Effector memory CD8-positive, alpha-beta T cell (primary cell): ENCODE measurements at regions not wholly inside any gene's neighbourhood (a gene's known extent, or its start where the extent isn't known, plus 50 kb on each side); places are given as distances from the start of the nearest gene placed in this dataset.
"Not testable (repeated sequence)": the region's sequence is repeated elsewhere in the genome, so short reads cannot be mapped to it uniquely, and the experiment has no call there.

Experiments
- ATAC-seq: fragments of 150-1000 bp; cut with Tn5 transposase; replicated peaks from 2 replicates; pipeline ENCODE4 v1.10.0; 2021; ENCODE audit warnings: mild to moderate bottlenecking, moderate library complexity
- DNase-seq, 3 experiments: peaks; one replicate each; pipeline ENCODE4 v3.0.0; 2021
- H3K27ac Mint-ChIP-seq, 2 donors: one replicate each; pipeline ENCODE4 v1.8.0; 2022; ENCODE audit warnings: mild to moderate bottlenecking in 2 of 2, mixed read lengths in 2 of 2, moderate library complexity in 2 of 2
- H3K27me3 Mint-ChIP-seq, 2 donors: one replicate each; pipeline ENCODE4 v1.8.0; 2022; ENCODE audit warnings: mixed read lengths in 2 of 2
- H3K36me3 Mint-ChIP-seq: one replicate; pipeline ENCODE4 v1.8.0; 2022; ENCODE audit warnings: mild to moderate bottlenecking, moderate library complexity, mixed read lengths; ENCODE audit not compliant: insufficient read depth
- H3K4me1 Mint-ChIP-seq, 2 donors: one replicate each; pipeline ENCODE4 v1.8.0; 2022; ENCODE audit warnings: low read depth in 2 of 2, mixed read lengths in 2 of 2
- H3K4me3 Mint-ChIP-seq, 2 donors: one replicate each; pipeline ENCODE4 v1.8.0; 2022; ENCODE audit warnings: mild to moderate bottlenecking in 2 of 2, mixed read lengths in 2 of 2, moderate library complexity in 2 of 2
- H3K9me3 Mint-ChIP-seq, 2 donors: one replicate each; pipeline ENCODE4 v1.8.0; 2022; ENCODE audit warnings: mixed read lengths in 2 of 2

DNA sequence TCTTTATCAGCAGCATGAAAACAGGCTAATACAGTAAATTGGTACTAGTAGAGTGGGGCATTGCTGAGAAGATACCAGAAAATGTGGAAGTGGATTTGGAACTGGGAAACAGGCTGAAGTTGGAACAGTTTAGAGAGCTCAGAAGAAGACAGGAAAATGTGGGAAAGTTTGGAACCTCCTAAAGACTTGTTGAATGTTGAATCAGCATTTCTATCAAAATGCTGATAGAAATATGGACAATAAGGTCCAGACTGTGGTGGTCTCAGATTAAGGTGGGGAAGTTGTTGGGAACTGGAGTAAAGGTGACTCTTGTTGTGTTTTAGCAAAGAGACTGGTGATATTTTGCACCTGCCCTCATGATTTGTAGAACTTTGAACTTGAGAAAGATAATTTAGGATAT lies 231.2 kb upstream of the KCND2 start:
- Mint-ChIP-seq H3K27me3 (no peaks in the 10 kb centered on the region), H3K36me3 (no peaks in the 10 kb centered on the region), H3K27ac (no peak overlapping the region), H3K4me1 (no peaks in the 10 kb centered on the region), H3K4me3 (no peak overlapping the region), H3K9me3 (peaks cover 23 to 46% of the 10 kb centered on the region in 2 donors)
- ATAC-seq (no peak), DNase-seq (no peak)

DNA sequence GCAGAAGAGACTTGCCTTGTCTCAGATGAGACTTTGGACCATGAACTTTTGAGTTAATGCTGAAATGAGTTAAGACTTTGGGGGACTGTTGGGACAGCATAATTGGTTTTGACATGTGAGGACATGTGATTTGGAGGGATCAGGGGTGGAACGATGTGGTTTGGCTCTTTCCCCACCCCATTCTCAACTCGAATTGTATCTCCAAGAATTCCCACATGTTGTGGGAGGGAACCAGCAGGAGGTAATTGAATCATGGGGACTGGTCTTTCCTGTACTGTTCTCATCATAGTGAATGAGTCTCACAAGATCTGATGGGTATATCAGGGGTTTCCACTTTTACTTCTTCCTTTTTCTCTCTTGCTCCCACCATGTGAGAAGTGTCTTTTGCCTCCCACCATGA lies 229.7 kb upstream of the KCND2 start:
- Mint-ChIP-seq H3K4me1 (no peaks in the 10 kb centered on the region), H3K27me3 (no peaks in the 10 kb centered on the region)

DNA sequence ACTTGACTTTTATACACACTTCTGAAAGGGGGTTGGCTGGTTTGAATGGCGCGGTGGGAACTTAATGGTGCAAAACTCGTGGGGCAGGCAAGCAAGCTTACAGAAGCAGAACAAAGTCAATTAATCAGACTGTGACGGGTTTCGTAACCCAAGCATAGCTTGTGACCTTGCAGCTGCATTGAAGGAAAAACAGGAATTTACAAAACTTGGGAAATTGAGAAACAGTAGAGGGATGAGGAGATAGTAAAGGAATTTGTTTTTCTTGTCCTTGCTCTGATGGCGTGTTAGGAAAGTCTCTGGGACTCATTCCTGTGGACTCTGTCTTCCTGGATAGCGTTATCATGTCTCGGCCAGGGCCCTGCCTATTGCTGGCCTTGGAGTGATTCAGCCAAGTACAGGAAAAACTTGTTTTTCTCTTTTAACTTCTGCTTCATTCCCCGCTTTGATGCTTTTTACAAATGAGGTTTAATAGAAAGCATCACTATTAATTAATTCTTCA lies 220.0 kb upstream of the KCND2 start:
- no peak overlapping the region for H3K4me3 Mint-ChIP-seq
- ATAC-seq (no peak), DNase-seq (no peak)
- no peaks in the 10 kb centered on the region for H3K36me3 Mint-ChIP-seq
- H3K4me1 Mint-ChIP-seq: no peaks in the 10 kb centered on the region
- H3K27me3 Mint-ChIP-seq: no peaks in the 10 kb centered on the region
- H3K27ac Mint-ChIP-seq: no peak overlapping the region
- H3K9me3 Mint-ChIP-seq: peaks cover 5 to 10% of the 10 kb centered on the region in 2 donors

More for the DNA sequence above, 229.7 kb upstream of the KCND2 start:
- DNase-seq (no peak), ATAC-seq (no peak)
- Mint-ChIP-seq H3K4me3 (no peak overlapping the region), H3K9me3 (peaks cover 14 to 36% of the 10 kb centered on the region in 2 donors), H3K36me3 (no peaks in the 10 kb centered on the region), H3K27ac (no peak overlapping the region)

DNA sequence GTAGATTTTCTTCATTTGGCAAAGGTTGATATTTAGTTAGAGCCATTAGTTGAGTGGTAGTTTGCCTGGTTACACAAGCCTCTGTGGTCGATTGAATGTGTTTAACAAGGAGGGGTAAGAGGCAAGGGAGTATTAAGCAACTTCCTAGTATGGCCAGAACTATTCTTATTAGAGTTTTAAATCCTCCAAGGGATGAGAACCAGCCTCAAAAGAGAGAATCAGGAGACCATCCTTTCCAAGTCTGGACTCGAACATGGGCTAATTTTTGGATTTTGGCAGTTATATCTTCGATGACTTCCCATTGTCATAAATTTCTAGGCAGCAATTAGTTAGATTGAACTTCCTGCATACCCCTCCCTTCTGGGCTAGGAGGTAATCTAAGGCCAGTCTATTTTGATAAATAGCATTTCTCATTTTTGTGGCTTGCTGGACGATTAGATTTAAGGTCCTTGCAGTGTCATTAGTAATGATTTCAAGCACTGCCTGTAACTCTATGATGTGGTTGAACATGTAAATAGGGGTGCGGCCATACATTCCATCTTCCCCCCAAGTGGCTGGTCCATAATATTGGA lies 219.5 kb upstream of the KCND2 start:
- Mint-ChIP-seq H3K36me3 (no peaks in the 10 kb centered on the region), H3K4me3 (no peak overlapping the region), H3K9me3 (peaks cover 5 to 10% of the 10 kb centered on the region in 2 donors), H3K27me3 (no peaks in the 10 kb centered on the region), H3K27ac (no peak overlapping the region), H3K4me1 (no peaks in the 10 kb centered on the region)
- ATAC-seq (no peak), DNase-seq (no peak)

DNA sequence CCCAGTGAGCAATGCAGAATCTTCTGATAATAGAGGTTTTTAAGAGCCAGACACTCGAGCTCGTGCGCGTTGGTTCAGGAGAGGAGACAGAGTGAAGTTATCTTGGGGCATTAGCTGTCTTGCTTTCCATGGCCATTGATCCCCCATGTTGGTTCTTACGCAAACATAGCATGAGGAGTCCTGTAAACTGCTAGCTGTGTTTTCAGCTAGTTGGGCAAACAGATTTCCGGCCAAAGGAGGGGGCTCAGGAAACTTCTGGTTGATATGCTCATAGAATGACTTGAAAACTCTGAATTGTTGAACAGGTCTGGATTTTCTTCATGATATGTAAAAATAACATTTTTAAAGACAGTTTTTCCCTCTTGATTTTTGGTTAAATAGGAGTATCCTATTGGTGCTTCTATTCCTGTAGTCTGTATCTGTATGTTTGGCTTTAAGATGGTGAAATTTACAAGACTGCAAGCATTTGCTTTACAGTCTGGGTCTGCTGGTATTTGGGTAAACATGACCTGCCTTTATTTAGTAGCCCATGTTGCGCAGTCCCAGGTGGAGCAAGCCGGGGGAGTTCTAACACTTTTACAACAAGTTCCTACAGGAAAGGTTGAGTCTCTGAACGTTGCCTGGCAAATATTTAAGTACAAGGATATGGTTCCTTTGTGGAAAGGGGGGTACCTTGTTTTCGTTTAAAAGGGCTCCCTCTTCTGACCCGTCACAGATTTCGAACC lies 218.4 kb upstream of the KCND2 start:
- no peak overlapping the region for H3K27ac Mint-ChIP-seq
- H3K4me1 Mint-ChIP-seq: no peaks in the 10 kb centered on the region
- H3K9me3 Mint-ChIP-seq: peaks cover 5 to 18% of the 10 kb centered on the region in 2 donors
- no peak for DNase-seq
- H3K27me3 Mint-ChIP-seq: no peaks in the 10 kb centered on the region
- H3K4me3 Mint-ChIP-seq: no peak overlapping the region
- no peaks in the 10 kb centered on the region for H3K36me3 Mint-ChIP-seq
- ATAC-seq: no peak

DNA sequence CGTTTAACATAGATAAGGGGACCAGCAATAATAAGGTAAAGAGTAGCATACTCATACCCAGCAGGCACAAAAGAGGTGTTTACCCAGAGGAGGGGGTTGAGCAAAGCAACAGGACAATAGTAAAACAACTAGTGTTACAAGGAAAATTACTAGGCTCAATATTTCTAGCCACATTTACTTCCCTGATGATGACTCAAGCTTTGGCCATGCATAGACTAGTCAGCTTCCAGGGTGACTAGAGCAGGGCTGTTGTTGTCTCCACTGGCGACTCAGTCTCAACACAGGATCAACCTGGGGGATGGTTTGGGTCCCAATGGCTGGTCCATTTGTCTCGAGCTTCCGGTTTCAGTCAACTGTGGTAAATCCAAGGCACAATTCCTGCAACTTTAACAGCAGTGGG lies 217.7 kb upstream of the KCND2 start:
- Mint-ChIP-seq H3K27ac (no peak overlapping the region), H3K4me1 (no peaks in the 10 kb centered on the region), H3K36me3 (no peaks in the 10 kb centered on the region), H3K4me3 (no peak overlapping the region), H3K27me3 (no peaks in the 10 kb centered on the region), H3K9me3 (peaks cover 5 to 22% of the 10 kb centered on the region in 2 donors)
- no peak for DNase-seq
- ATAC-seq: no peak

DNA sequence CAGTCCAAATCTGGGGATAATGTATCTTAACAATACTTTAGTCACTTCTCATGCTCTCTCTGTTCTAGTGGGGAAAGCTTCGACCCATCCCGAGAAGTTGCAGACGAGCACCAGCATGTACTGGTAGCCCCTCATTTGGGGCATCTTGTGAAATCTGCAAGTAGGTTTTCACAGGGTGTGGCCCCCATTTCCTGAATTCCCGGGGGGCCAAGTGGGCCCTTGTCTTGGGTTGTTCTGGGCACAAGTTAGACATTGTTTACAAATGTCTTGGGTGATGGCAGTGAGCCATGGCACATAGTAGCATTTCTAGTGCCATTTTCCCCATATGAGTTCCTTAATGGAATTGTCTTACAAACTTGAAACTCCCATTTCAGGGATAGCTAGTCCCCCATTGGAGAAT lies 216.7 kb upstream of the KCND2 start:
- Mint-ChIP-seq H3K27me3 (no peaks in the 10 kb centered on the region), H3K4me1 (no peaks in the 10 kb centered on the region), H3K4me3 (no peak overlapping the region), H3K36me3 (no peaks in the 10 kb centered on the region), H3K27ac (no peak overlapping the region), H3K9me3 (peaks cover 10 to 22% of the 10 kb centered on the region in 2 donors)
- ATAC-seq (no peak), DNase-seq (no peak)

DNA sequence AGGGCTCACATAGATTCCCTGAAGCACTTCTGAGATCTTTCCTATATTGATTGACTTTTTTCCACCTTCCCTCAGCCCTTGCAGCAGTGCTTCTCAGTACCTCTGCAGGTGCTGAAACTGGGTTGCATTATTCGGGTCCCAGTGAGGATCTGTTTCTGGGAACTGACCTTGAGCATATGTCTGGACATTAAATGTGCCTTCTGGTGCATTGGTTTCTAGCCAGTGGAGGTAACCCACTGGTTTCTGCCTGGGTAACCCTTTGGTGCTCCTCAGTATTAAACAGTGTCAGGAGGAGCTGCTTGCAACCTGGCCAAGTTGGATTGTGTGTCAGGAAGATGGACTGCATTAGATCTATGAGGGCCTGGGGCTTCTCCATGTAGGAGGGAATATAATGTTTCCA lies 213.3 kb upstream of the KCND2 start:
- Mint-ChIP-seq H3K27ac (no peak overlapping the region), H3K4me1 (no peaks in the 10 kb centered on the region), H3K4me3 (no peak overlapping the region), H3K36me3 (no peaks in the 10 kb centered on the region), H3K9me3 (peaks cover 11 to 20% of the 10 kb centered on the region in 2 donors), H3K27me3 (no peaks in the 10 kb centered on the region)
- DNase-seq (no peak), ATAC-seq (no peak)

DNA sequence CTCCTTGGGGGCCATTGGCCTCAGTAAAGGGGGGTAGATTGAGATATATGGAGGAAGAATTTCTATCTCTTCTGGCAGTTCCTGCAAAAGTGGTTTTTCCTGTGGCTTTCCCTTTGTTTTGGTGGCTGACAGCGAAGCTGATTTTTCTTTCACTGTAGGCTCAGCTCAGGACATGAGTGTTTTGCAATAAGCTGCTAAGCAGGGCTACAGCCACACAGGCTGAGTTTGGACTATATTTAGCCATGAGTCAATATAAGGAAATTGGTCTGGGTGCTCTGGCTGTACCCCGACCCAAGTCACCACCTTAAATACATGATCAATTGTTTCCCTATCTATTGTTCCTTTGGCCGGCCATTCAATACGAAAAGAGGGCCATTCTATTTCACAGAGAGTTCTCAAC lies 212.7 kb upstream of the KCND2 start:
- Mint-ChIP-seq H3K4me3 (no peak overlapping the region), H3K36me3 (no peaks in the 10 kb centered on the region), H3K4me1 (no peaks in the 10 kb centered on the region), H3K27ac (no peak overlapping the region), H3K27me3 (no peaks in the 10 kb centered on the region), H3K9me3 (peaks cover 10 to 20% of the 10 kb centered on the region in 2 donors)
- ATAC-seq: no peak
- no peak for DNase-seq

DNA sequence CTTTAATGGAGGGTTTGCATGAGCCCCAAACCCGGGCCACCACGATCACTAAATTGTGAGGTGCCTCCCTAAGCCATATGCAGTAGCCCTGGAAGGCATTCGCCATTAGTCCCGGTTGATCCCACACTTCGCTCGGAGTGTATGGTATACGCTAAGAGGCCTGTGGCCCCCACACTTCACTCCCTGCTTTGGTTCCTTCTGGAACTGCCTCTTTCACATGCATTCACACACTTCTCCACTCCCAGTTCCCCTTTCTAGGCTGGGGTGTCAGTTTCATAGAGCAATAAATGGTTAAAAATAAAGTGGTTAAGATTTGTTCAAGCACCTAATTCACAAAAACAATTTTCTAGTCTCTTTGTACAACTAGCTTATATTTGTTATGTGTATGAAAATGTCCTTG lies 212.1 kb upstream of the KCND2 start:
- no peak overlapping the region for H3K27ac Mint-ChIP-seq
- no peaks in the 10 kb centered on the region for H3K27me3 Mint-ChIP-seq
- DNase-seq (no peak), ATAC-seq (no peak)
- H3K36me3 Mint-ChIP-seq: no peaks in the 10 kb centered on the region
- H3K4me3 Mint-ChIP-seq: no peak overlapping the region
- H3K4me1 Mint-ChIP-seq: no peaks in the 10 kb centered on the region
- H3K9me3 Mint-ChIP-seq: peaks cover 10 to 20% of the 10 kb centered on the region in 2 donors

DNA sequence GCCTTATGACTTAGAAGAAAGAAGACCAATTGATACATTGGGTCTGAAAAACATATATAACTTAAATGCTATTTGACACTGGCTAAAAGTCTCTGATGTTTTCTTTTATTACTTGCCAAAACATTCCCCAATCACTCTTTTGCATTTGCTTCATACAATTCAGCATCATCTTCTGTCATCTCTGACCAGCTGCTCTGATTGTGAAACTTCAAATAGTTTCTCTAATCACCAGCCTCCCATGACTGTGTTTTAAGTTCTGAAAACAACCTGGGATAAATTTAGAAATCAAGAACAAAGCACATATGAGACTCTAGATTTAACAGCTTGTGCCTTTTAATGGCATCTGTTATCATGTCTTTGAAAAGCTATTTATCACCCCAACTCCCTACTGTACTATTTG lies 208.4 kb upstream of the KCND2 start:
- ATAC-seq (no peak), DNase-seq (no peak)
- Mint-ChIP-seq H3K4me1 (no peaks in the 10 kb centered on the region), H3K27ac (no peak overlapping the region), H3K4me3 (no peak overlapping the region), H3K27me3 (no peaks in the 10 kb centered on the region), H3K36me3 (no peaks in the 10 kb centered on the region), H3K9me3 (peaks cover 20 to 22% of the 10 kb centered on the region in 2 donors)

DNA sequence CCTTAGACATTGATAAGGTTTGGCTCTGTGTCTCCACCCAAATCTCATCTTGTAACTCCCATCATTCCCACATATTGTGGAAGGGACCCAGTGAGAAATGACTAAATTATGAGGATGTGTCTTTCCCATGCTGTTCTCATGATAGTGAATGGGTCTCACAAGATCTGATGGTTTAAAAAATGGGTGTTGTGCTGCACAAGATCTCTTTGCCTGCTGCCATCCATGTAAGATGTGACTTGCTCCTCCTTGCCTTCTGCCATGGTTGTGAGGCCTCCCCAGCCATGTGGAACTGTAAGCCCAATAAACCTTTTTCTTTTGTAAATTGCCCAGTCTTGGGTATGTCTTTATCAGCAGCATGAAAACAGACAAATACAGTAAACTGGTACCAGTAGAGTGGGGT lies 206.1 kb upstream of the KCND2 start:
- not testable (repeated sequence) for H3K36me3 Mint-ChIP-seq, H3K4me3 Mint-ChIP-seq, DNase-seq, H3K27ac Mint-ChIP-seq, ATAC-seq, H3K4me1 Mint-ChIP-seq, H3K27me3 Mint-ChIP-seq
- peaks cover 17 to 20% of the 10 kb centered on the region in 2 donors for H3K9me3 Mint-ChIP-seq

DNA sequence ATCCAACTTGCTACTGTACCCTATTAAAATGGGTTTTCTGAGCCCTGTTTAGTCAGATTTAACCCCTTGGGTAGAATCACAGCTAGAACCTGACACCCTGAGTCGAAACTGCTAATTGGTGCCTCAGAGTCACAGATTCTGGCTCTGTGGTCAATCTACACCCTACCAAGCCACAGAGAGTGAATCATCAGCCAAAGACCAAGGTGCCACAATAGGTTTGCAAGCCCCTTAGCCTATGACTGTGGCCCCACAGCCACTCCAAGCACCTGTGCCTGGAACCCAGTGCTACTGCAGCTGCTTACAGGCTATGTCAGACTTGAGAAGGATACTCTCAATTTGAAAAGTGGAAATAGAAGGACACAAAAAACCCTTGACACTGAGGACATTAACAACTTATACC lies 202.8 kb upstream of the KCND2 start:
- H3K4me1 Mint-ChIP-seq: no peaks in the 10 kb centered on the region
- H3K9me3 Mint-ChIP-seq: peaks cover 12 to 33% of the 10 kb centered on the region in 2 donors
- no peaks in the 10 kb centered on the region for H3K27me3 Mint-ChIP-seq
- no peaks in the 10 kb centered on the region for H3K36me3 Mint-ChIP-seq
- no peak overlapping the region for H3K4me3 Mint-ChIP-seq
- H3K27ac Mint-ChIP-seq: no peak overlapping the region
- DNase-seq: no peak
- ATAC-seq: no peak

DNA sequence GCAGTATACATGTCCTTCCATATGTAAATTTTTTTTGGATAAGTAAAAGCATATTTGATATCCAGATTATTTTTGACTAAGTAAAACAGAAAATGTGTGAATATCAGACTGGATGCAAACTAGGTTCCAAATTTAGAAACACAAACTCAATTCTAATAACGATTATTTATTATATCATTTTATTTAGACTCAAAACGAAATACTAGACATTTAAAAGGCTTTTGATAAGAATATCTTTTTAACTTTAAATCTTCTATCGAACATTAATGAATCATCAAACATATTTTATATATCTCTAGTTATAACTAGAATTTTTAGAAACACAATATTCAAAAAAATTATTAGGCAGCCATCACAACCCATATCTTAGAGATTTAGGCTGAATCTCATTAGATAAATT lies 195.2 kb upstream of the KCND2 start:
- ATAC-seq (no peak), DNase-seq (no peak)
- peaks cover 6% of the 10 kb centered on the region for H3K36me3 Mint-ChIP-seq
- H3K27ac Mint-ChIP-seq: no peak overlapping the region
- no peak overlapping the region for H3K4me3 Mint-ChIP-seq
- no peaks in the 10 kb centered on the region for H3K4me1 Mint-ChIP-seq
- H3K9me3 Mint-ChIP-seq: peaks cover 4 to 13% of the 10 kb centered on the region in 2 donors
- no peaks in the 10 kb centered on the region for H3K27me3 Mint-ChIP-seq
